HG03039 (cell line): ENCODE measurements at regions not wholly inside any gene's neighbourhood (a gene's known extent, or its start where the extent isn't known, plus 50 kb on each side); places are given as distances from the start of the nearest gene placed in this dataset.

Experiments
- ATAC-seq: cut with Tn5 transposase; IDR thresholded peaks from one replicate; pipeline ENCODE4 v1.9.1; 2021; ENCODE audit warnings: mild to moderate bottlenecking, moderate library complexity; ENCODE audit not compliant: unreplicated experiment

GRCh38 chr11:88448131-88448670, 110.7 kb upstream of the CTSC start:
- no peak for ATAC-seq

- no peak for ATAC-seq
These were observed 109.7 kb upstream of the CTSC start for GRCh38 chr11:88447281-88447680.

- no peak for ATAC-seq
These were observed 101.8 kb upstream of the CTSC start for GRCh38 chr11:88439356-88439755.

- no peak for ATAC-seq
These were observed 101.2 kb upstream of the CTSC start for GRCh38 chr11:88438721-88439120.

- peak; percentile 97 for ATAC-seq
These were observed 97.9 kb upstream of the CTSC start for GRCh38 chr11:88435415-88435814.

- no peak for ATAC-seq
These were observed 96.9 kb upstream of the CTSC start for GRCh38 chr11:88434333-88434976.

GRCh38 chr11:88433536-88434230, 96.1 kb upstream of the CTSC start:
- ATAC-seq: no peak

- ATAC-seq: no peak
These were observed 94.3 kb upstream of the CTSC start for GRCh38 chr11:88431675-88432341.

GRCh38 chr11:88428959-88429358, 91.4 kb upstream of the CTSC start:
- ATAC-seq: no peak

GRCh38 chr11:88427719-88428118, 90.2 kb upstream of the CTSC start:
- no peak for ATAC-seq

- no peak for ATAC-seq
These were observed 87.3 kb upstream of the CTSC start for GRCh38 chr11:88424881-88425280.

GRCh38 chr11:88421530-88421929, 84.0 kb upstream of the CTSC start:
- peak; percentile 94 for ATAC-seq

GRCh38 chr11:88420165-88420791, 82.7 kb upstream of the CTSC start:
- no peak for ATAC-seq

- no peak for ATAC-seq
These were observed 81.0 kb upstream of the CTSC start for GRCh38 chr11:88418508-88418907.

- no peak for ATAC-seq
These were observed 78.0 kb upstream of the CTSC start for GRCh38 chr11:88415495-88415894.

GRCh38 chr11:88414981-88415413, 77.5 kb upstream of the CTSC start:
- no peak for ATAC-seq

GRCh38 chr11:88414385-88414861, 76.9 kb upstream of the CTSC start:
- no peak for ATAC-seq

GRCh38 chr11:88411265-88411664, 73.7 kb upstream of the CTSC start:
- no peak for ATAC-seq

- no peak for ATAC-seq
These were observed 73.1 kb upstream of the CTSC start for GRCh38 chr11:88410656-88411055.

GRCh38 chr11:88410056-88410455, 72.5 kb upstream of the CTSC start:
- ATAC-seq: no peak

- no peak for ATAC-seq
These were observed 69.3 kb upstream of the CTSC start for GRCh38 chr11:88406876-88407275.
